CD4-positive, CD25-positive, alpha-beta regulatory T cell (primary cell): ENCODE measurements at regions not wholly inside any gene's neighbourhood (a gene's known extent, or its start where the extent isn't known, plus 50 kb on each side); places are given as distances from the start of the nearest gene placed in this dataset.
"Not testable (repeated sequence)": the region's sequence is repeated elsewhere in the genome, so short reads cannot be mapped to it uniquely, and the experiment has no call there.

Experiments used
- ATAC-seq, 2 donors: fragments of 150-1000 bp; cut with Tn5 transposase; one replicate each; pipeline ENCODE4 v1.10.0; 2021; ENCODE audit warnings: low read depth in 2 of 2, moderate number of reproducible peaks in 2 of 2, moderate library complexity in 1 of 2
- DNase-seq, 3 donors: peaks; one replicate each; pipeline versions ENCODE4 v3.0.0 to v3.0.0-alpha.2; 2012 to 2022; ENCODE audit warnings: mixed read lengths in 1 of 3
- H3K27ac ChIP-seq: one replicate; pipeline ENCODE4 v1.7.0; 2013; ENCODE audit warnings: mild to moderate bottlenecking, low read length; ENCODE audit not compliant: insufficient read depth, poor library complexity, severe bottlenecking
- H3K27me3 ChIP-seq: one replicate; pipeline ENCODE4 v1.7.0; 2013; ENCODE audit warnings: low read length; ENCODE audit not compliant: control insufficient read depth, insufficient read depth
- H3K36me3 ChIP-seq: one replicate; pipeline ENCODE4 v1.7.0; 2013; ENCODE audit warnings: mild to moderate bottlenecking, low read length, moderate library complexity; ENCODE audit not compliant: control insufficient read depth, insufficient read depth
- H3K4me1 ChIP-seq: 2 replicates; pipeline ENCODE4 v1.7.0; 2013; ENCODE audit warnings: mild to moderate bottlenecking, low read length; ENCODE audit not compliant: insufficient read depth, control insufficient read depth, poor library complexity, severe bottlenecking
- H3K4me3 ChIP-seq: one replicate; pipeline ENCODE4 v1.7.0; 2013; ENCODE audit warnings: low read depth, mild to moderate bottlenecking, low read length, moderate library complexity
- H3K9me3 ChIP-seq, 2 experiments: 1 replicate in 1 of 2; 2 replicates in 1 of 2; pipeline ENCODE4 v1.7.0; 2013; ENCODE audit warnings: low read length in 2 of 2, mild to moderate bottlenecking in 1 of 2, moderate library complexity in 1 of 2; ENCODE audit not compliant: control insufficient read depth in 2 of 2
- H3K27ac Mint-ChIP-seq, 3 donors: one replicate each; pipeline ENCODE4 v1.8.0; 2020 to 2022; ENCODE audit warnings: mild to moderate bottlenecking in 3 of 3, mixed read lengths in 3 of 3, moderate library complexity in 2 of 3
- H3K27me3 Mint-ChIP-seq: one replicate; pipeline ENCODE4 v1.8.0; 2022; ENCODE audit warnings: mild to moderate bottlenecking, mixed read lengths
- H3K36me3 Mint-ChIP-seq: one replicate; pipeline ENCODE4 v1.8.0; 2020; ENCODE audit warnings: mixed read lengths
- H3K4me1 Mint-ChIP-seq, 4 donors: one replicate each; pipeline ENCODE4 v1.8.0; 2020 to 2022; ENCODE audit warnings: mixed read lengths in 4 of 4, mild to moderate bottlenecking in 1 of 4
- H3K4me3 Mint-ChIP-seq, 4 donors: one replicate each; pipeline ENCODE4 v1.8.0; 2020 to 2022; ENCODE audit warnings: mild to moderate bottlenecking in 4 of 4, mixed read lengths in 4 of 4, moderate library complexity in 3 of 4
- H3K9me3 Mint-ChIP-seq, 7 donors: one replicate each; pipeline ENCODE4 v1.8.0; 2020 to 2022; ENCODE audit warnings: mixed read lengths in 7 of 7, mild to moderate bottlenecking in 3 of 7, moderate library complexity in 2 of 7

DNA sequence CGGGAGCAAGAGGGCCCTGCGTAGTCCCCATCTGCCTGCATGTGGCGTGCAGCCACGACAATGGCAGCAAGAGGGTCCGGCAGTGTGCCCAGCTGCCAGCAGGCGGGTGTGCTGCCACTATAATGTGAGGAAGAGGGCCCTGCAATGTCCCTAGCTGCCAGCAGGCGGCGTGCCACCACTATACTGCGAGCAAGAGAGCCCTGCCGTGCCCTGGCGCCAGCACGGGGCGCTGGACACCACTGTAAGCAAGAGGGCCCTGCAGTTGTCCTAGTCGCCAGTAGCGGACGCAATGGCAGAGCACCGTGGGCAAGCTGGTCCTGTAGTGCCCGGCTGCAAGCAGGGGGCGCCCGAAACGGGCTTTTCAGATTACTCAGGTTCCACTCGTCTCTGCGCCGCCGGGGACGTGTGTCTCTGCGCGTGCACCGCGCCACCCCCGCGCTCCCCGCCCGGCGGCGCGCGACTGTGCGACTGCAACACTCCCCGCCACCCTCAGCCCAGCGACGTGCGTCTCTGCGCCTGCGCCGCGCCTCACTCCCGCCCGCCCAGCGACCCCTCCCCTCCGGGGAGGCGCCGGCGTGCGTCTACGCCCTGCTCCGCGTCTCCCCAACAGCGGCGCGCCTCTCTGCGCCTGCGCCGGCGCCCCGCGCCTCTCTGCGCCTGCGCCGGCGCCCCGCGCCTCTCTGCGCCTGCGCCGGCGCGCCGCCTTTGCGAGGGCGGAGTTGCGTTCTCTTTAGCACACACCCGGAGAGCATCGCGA lies 159.4 kb upstream of the FRG2B start:
- not testable (repeated sequence) for H3K27me3 ChIP-seq, DNase-seq, H3K36me3 ChIP-seq, H3K27me3 Mint-ChIP-seq, H3K27ac ChIP-seq, H3K9me3 ChIP-seq, H3K4me3 ChIP-seq, H3K27ac Mint-ChIP-seq, H3K4me1 ChIP-seq, H3K4me3 Mint-ChIP-seq, H3K4me1 Mint-ChIP-seq, H3K9me3 Mint-ChIP-seq, ATAC-seq, H3K36me3 Mint-ChIP-seq

- not testable (repeated sequence) for H3K36me3 Mint-ChIP-seq, H3K27me3 ChIP-seq, H3K4me1 ChIP-seq, ATAC-seq, H3K27ac Mint-ChIP-seq, H3K27ac ChIP-seq, DNase-seq, H3K4me3 ChIP-seq, H3K27me3 Mint-ChIP-seq, H3K9me3 Mint-ChIP-seq, H3K9me3 ChIP-seq, H3K4me3 Mint-ChIP-seq, H3K4me1 Mint-ChIP-seq, H3K36me3 ChIP-seq
These were observed 158.6 kb upstream of the FRG2B start for GRCh38 chr10:133785178-133785577.

GRCh38 chr10:133765308-133765707 lies 138.7 kb upstream of the FRG2B start:
- not testable (repeated sequence) for H3K4me3 Mint-ChIP-seq, H3K4me3 ChIP-seq, H3K27me3 Mint-ChIP-seq, H3K4me1 ChIP-seq, H3K9me3 Mint-ChIP-seq, H3K36me3 ChIP-seq, H3K27me3 ChIP-seq, H3K4me1 Mint-ChIP-seq, DNase-seq, H3K27ac ChIP-seq, ATAC-seq, H3K9me3 ChIP-seq, H3K36me3 Mint-ChIP-seq, H3K27ac Mint-ChIP-seq

GRCh38 chr10:133764823-133765209 lies 138.2 kb upstream of the FRG2B start:
- H3K27ac ChIP-seq, H3K36me3 ChIP-seq, H3K36me3 Mint-ChIP-seq, ATAC-seq, H3K4me1 ChIP-seq, H3K27me3 Mint-ChIP-seq, H3K9me3 ChIP-seq, DNase-seq, H3K9me3 Mint-ChIP-seq, H3K4me3 Mint-ChIP-seq, H3K27ac Mint-ChIP-seq, H3K27me3 ChIP-seq, H3K4me1 Mint-ChIP-seq, H3K4me3 ChIP-seq: not testable (repeated sequence)

- not testable (repeated sequence) for H3K27me3 Mint-ChIP-seq
These were observed 137.6 kb upstream of the FRG2B start for GRCh38 chr10:133763875-133764822.

DNA sequence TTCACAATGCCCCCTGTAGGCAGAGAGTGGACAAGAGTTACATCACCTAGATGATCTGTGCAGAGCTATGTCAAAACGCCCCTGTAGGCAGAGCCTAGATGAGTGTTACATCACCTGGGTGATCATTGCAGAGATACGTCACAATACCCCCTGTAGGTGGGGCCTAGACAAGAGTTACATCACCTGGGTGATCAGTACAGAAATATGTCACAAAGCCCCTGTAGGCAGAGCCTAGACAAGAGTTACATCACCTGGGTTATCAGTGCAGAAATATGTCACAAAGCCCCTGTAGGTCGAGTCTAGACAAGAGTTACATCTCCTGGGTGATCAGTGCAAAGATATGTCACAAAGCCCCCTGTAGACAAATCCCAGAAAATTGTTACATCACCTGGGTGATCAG lies 136.6 kb upstream of the FRG2B start:
- H3K27me3 Mint-ChIP-seq, H3K27ac ChIP-seq: not testable (repeated sequence)
- ATAC-seq, result peak; percentile 31 to 34

More at GRCh38 chr10:133763875-133764822, 137.6 kb upstream of the FRG2B start:
- not testable (repeated sequence) for DNase-seq, H3K9me3 ChIP-seq, H3K36me3 ChIP-seq, H3K4me3 Mint-ChIP-seq, H3K4me3 ChIP-seq, H3K27me3 ChIP-seq, H3K27ac ChIP-seq, H3K4me1 Mint-ChIP-seq, H3K4me1 ChIP-seq, H3K9me3 Mint-ChIP-seq, H3K36me3 Mint-ChIP-seq, H3K27ac Mint-ChIP-seq
- peak in 1 of 2 donors; percentile 28 for ATAC-seq

GRCh38 chr10:133753545-133753944 lies 127.0 kb upstream of the FRG2B start:
- not testable (repeated sequence) for H3K36me3 ChIP-seq, H3K4me1 ChIP-seq, H3K27me3 ChIP-seq, H3K27ac Mint-ChIP-seq, H3K4me3 Mint-ChIP-seq, H3K27me3 Mint-ChIP-seq, H3K27ac ChIP-seq, H3K36me3 Mint-ChIP-seq, H3K9me3 Mint-ChIP-seq, H3K4me3 ChIP-seq, DNase-seq, H3K4me1 Mint-ChIP-seq, H3K9me3 ChIP-seq
- ATAC-seq, result peak in 1 of 2 donors; percentile 28

More for the DNA sequence above, 136.6 kb upstream of the FRG2B start:
- not testable (repeated sequence) for H3K9me3 ChIP-seq, H3K4me3 ChIP-seq, H3K4me3 Mint-ChIP-seq, H3K4me1 Mint-ChIP-seq, H3K27ac Mint-ChIP-seq, H3K9me3 Mint-ChIP-seq, DNase-seq, H3K4me1 ChIP-seq, H3K27me3 ChIP-seq, H3K36me3 Mint-ChIP-seq, H3K36me3 ChIP-seq
